Prostate gland (tissue), 2 donors: ENCODE measurements at regions not wholly inside any gene's neighbourhood (a gene's known extent, or its start where the extent isn't known, plus 50 kb on each side); places are given as distances from the start of the nearest gene placed in this dataset.

Source experiments
- CTCF ChIP-seq, 4 experiments: fragments of 200-600 bp in 2 of 4; fragments of 450-650 bp in 2 of 4; sonication (generic) in 2 of 4; IDR thresholded peaks; 1 replicate in 3 of 4; 2 replicates in 1 of 4; pipeline ENCODE4 v1.5.1; 2016 to 2019; ENCODE audit warnings: antibody characterized with exemption in 4 of 4, mild to moderate bottlenecking in 2 of 4, moderate library complexity in 2 of 4
- POLR2A ChIP-seq: fragments of 450-650 bp; IDR thresholded peaks from one replicate; pipeline ENCODE4 v1.6.1; 2016; ENCODE audit warnings: antibody characterized with exemption, mild to moderate bottlenecking
- POLR2AphosphoS5 ChIP-seq: sonication (generic); formaldehyde crosslinking; IDR thresholded peaks from one replicate; pipeline ENCODE4 v1.6.1; 2017; ENCODE audit warnings: antibody characterized with exemption

- TF ChIP-seq CTCF (IDR thresholded peaks at IDR 0.05) (no peak), POLR2AphosphoS5 (no peak), POLR2A (no peak)
Measured at GRCh38 chr4:133969202-133969848, 232.3 kb downstream of the PABPC4L start.
